OCI-LY1 (cell line): ENCODE measurements at regions not wholly inside any gene's neighbourhood (a gene's known extent, or its start where the extent isn't known, plus 50 kb on each side); places are given as distances from the start of the nearest gene placed in this dataset.

ENCODE experiments used
- H2AFZ ChIP-seq: fragments of 200-600 bp; sonication (generic), shearing (Covaris generic); 2 replicates; pipeline ENCODE4 v1.6.0; 2014; ENCODE audit warnings: antibody characterized with exemption, mild to moderate bottlenecking, low read length
- H3F3A ChIP-seq: fragments of 200-600 bp; sonication (generic), shearing (Covaris generic); 2 replicates; pipeline ENCODE4 v1.6.0; 2014; ENCODE audit warnings: mild to moderate bottlenecking, antibody characterized with exemption, low read length, moderate library complexity; ENCODE audit not compliant: insufficient read depth
- H3K27ac ChIP-seq: fragments of 200-600 bp; sonication (generic); 2 replicates; pipeline ENCODE4 v1.5.1; 2014; ENCODE audit warnings: low read length, mixed run types, mild to moderate bottlenecking, low read depth; ENCODE audit not compliant: poor library complexity, severe bottlenecking
- H3K27me3 ChIP-seq: fragments of 200-600 bp; sonication (generic); 2 replicates; pipeline ENCODE4 v1.6.0; 2014; ENCODE audit warnings: antibody characterized with exemption, mild to moderate bottlenecking, low read length, moderate library complexity; ENCODE audit not compliant: insufficient read depth
- H3K36me3 ChIP-seq: fragments of 200-600 bp; sonication (generic); 2 replicates; pipeline ENCODE4 v1.6.1; 2014; ENCODE audit warnings: mild to moderate bottlenecking, antibody characterized with exemption, low read length, moderate library complexity, mixed read lengths; ENCODE audit not compliant: insufficient read depth
- H3K4me1 ChIP-seq: fragments of 200-600 bp; sonication (generic); 2 replicates; pipeline ENCODE4 v1.5.1; 2014; ENCODE audit warnings: mild to moderate bottlenecking, low read length, moderate library complexity; ENCODE audit not compliant: insufficient read depth, severe bottlenecking
- H3K4me2 ChIP-seq: fragments of 200-600 bp; sonication (generic), shearing (Covaris generic); 2 replicates; pipeline ENCODE4 v1.6.1; 2014; ENCODE audit warnings: low read length
- H3K4me3 ChIP-seq: fragments of 200-600 bp; sonication (generic); 2 replicates; pipeline ENCODE4 v1.5.1; 2014; ENCODE audit warnings: low read length, low read depth, mild to moderate bottlenecking, mixed read lengths; ENCODE audit not compliant: poor library complexity, severe bottlenecking
- H3K79me2 ChIP-seq: fragments of 200-600 bp; shearing (Covaris generic); 2 replicates; pipeline ENCODE4 v1.6.1; 2016; ENCODE audit warnings: mixed run types, low read length, mixed read lengths; ENCODE audit not compliant: insufficient read depth
- H3K9ac ChIP-seq: fragments of 200-600 bp; sonication (generic), shearing (Covaris generic); 2 replicates; pipeline ENCODE4 v1.6.1; 2014; ENCODE audit warnings: mild to moderate bottlenecking, low read length, mixed read lengths
- H3K9me2 ChIP-seq: fragments of 200-600 bp; sonication (generic), shearing (Covaris generic); 2 replicates; pipeline ENCODE4 v1.6.1; 2014; ENCODE audit warnings: low read depth, mild to moderate bottlenecking, low read length, mixed read lengths
- H3K9me3 ChIP-seq: fragments of 200-600 bp; shearing (Covaris generic); 2 replicates; pipeline ENCODE4 v1.6.1; 2014; ENCODE audit warnings: low read length, mixed read lengths
- H4K20me1 ChIP-seq: fragments of 200-600 bp; sonication (generic), shearing (Covaris generic); 2 replicates; pipeline ENCODE4 v1.6.0; 2016; ENCODE audit warnings: mild to moderate bottlenecking, low read length; ENCODE audit not compliant: insufficient read depth
- EZH2 ChIP-seq: fragments of 200-600 bp; sonication (generic), shearing (Covaris generic); IDR thresholded peaks from 2 replicates; pipeline ENCODE4 v1.8.0; 2017; ENCODE audit warnings: borderline replicate concordance, mixed run types, mild to moderate bottlenecking, antibody characterized with exemption, low read length, moderate library complexity, mixed read lengths
- TF ChIP-seq, protein P1 (sequence below): fragments of 200-600 bp; sonication (generic), shearing (Covaris generic); IDR thresholded peaks from 2 replicates; pipeline ENCODE4 v1.5.1; 2017; ENCODE audit warnings: mild to moderate bottlenecking, antibody characterized with exemption, low read length, moderate library complexity, mixed read lengths

DNA sequence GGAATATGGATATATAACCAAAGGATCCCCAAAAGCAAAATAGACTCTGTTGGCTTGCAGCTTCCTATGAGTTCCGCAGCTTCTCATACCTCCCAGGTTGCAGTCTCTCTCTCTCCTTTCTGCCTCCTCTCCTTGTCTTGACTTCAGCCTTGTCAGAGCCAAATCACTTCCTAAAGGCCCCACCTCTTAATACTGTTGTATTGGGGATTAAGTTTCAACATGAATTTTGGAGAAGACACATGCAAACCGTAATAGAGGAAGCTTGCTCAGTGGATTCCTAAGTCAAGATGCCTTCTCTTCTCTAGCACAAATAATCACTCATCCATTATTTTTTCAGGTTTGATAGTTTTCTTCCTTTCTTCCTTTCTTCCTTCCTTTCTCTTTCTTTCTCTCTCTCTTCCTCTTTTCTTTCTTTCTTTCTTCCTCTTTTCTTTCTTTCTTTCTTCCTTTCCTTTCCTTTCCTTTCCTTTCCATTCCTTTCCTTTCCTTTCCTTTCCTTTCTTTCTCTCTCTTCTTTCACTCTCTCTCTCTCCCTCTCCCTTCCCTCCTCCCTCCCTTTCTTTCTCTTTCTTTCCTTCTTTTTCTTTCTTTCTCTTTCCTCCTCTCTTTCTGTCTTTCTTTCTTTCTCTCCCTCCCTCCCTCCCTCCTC lies 411.3 kb upstream of the TPM1 start:
- H3K9me2 ChIP-seq, result no peaks in the 10 kb centered on the region
- H3K4me3 ChIP-seq, result no peak overlapping the region
- no peaks in the 10 kb centered on the region for H3K36me3 ChIP-seq

DNA sequence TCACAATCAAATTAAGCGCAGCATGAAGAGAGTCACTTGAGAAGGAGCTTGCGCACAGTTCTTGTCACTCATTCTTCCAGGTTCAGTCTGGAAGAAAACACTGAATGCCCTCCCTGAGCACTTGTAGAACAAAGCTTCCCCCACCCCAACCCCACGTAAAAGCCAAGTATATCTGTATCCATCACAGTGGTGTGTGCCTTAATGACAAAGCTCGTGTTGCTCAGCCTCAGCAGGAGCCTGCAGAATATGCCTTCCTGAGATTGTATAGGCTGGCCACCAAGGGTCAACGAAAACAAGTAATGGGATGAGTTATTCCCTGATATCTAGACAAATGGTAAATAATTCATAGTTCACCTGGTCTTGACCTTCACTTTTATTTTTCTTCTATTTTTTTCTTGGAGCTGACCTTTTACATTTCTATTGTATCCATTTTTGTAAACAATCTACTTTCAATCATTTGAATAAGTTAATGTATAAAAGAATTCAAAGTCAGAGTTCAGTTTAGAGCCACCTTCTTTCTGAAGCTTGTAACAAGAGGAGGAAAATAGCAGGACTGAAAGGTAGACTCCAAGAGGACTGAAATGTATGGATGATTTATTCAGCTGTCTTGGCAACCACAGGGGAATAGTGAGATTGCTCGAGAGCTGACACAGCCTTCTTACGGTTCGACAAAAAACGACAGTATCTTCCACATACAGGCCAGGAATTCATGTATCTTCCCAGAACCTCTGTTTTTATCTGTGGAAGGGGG lies 405.5 kb upstream of the TPM1 start:
- Histone ChIP-seq H3K4me3 (no peak overlapping the region), H4K20me1 (no peaks in the 10 kb centered on the region), H3K27me3 (no peaks in the 10 kb centered on the region), H3K4me1 (no peaks in the 10 kb centered on the region), H3F3A (no peaks in the 10 kb centered on the region), H3K79me2 (no peaks in the 10 kb centered on the region), H3K4me2 (no peak overlapping the region), H2AFZ (no peak overlapping the region), H3K9ac (no peak overlapping the region), H3K9me2 (no peaks in the 10 kb centered on the region), H3K9me3 (no peaks in the 10 kb centered on the region), H3K36me3 (no peaks in the 10 kb centered on the region), H3K27ac (no peak overlapping the region)
- no peak for TF ChIP-seq EZH2
- TF ChIP-seq, protein P1, sequence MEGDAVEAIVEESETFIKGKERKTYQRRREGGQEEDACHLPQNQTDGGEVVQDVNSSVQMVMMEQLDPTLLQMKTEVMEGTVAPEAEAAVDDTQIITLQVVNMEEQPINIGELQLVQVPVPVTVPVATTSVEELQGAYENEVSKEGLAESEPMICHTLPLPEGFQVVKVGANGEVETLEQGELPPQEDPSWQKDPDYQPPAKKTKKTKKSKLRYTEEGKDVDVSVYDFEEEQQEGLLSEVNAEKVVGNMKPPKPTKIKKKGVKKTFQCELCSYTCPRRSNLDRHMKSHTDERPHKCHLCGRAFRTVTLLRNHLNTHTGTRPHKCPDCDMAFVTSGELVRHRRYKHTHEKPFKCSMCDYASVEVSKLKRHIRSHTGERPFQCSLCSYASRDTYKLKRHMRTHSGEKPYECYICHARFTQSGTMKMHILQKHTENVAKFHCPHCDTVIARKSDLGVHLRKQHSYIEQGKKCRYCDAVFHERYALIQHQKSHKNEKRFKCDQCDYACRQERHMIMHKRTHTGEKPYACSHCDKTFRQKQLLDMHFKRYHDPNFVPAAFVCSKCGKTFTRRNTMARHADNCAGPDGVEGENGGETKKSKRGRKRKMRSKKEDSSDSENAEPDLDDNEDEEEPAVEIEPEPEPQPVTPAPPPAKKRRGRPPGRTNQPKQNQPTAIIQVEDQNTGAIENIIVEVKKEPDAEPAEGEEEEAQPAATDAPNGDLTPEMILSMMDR, result no peak

More for the DNA sequence above, 411.3 kb upstream of the TPM1 start:
- Histone ChIP-seq H3K27me3 (no peaks in the 10 kb centered on the region), H3F3A (no peaks in the 10 kb centered on the region), H3K9ac (no peak overlapping the region), H2AFZ (no peak overlapping the region), H3K27ac (no peak overlapping the region), H3K4me2 (no peak overlapping the region), H4K20me1 (no peaks in the 10 kb centered on the region), H3K4me1 (no peaks in the 10 kb centered on the region), H3K9me3 (no peaks in the 10 kb centered on the region), H3K79me2 (no peaks in the 10 kb centered on the region)
- TF ChIP-seq EZH2, result no peak
- TF ChIP-seq, protein P1, result no peak

DNA sequence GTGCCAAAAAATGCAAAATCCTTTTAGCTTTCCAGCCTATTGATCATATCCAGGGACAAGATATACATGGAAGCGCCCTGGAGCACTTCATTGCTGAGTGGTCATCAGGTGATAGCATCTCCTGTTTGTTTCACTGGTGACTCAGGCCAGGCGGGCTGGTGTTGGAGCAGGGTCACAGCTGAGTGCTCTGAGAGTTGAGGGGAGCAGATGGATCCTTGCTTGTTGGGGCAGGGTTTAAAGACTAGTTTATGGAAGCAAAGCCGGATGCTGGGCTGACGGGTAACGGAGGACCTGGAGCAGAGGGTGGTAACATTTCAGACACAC lies 405.0 kb upstream of the TPM1 start:
- no peaks in the 10 kb centered on the region for H3K36me3 ChIP-seq
- H3F3A ChIP-seq, result no peaks in the 10 kb centered on the region
- H3K27me3 ChIP-seq, result no peaks in the 10 kb centered on the region
- no peak overlapping the region for H3K4me3 ChIP-seq
- H3K4me2 ChIP-seq, result no peak overlapping the region
- no peaks in the 10 kb centered on the region for H3K4me1 ChIP-seq
- no peak overlapping the region for H2AFZ ChIP-seq
- H3K27ac ChIP-seq, result no peak overlapping the region
- H3K9me2 ChIP-seq, result no peaks in the 10 kb centered on the region
- TF ChIP-seq EZH2, result no peak
- no peaks in the 10 kb centered on the region for H4K20me1 ChIP-seq
- H3K9me3 ChIP-seq, result no peaks in the 10 kb centered on the region
- no peaks in the 10 kb centered on the region for H3K79me2 ChIP-seq
- no peak overlapping the region for H3K9ac ChIP-seq
